ENCODE measurements at regions not wholly inside any gene's neighbourhood (a gene's known extent, or its start where the extent isn't known, plus 50 kb on each side); places are given as distances from the start of the nearest gene placed in this dataset.

DNA sequence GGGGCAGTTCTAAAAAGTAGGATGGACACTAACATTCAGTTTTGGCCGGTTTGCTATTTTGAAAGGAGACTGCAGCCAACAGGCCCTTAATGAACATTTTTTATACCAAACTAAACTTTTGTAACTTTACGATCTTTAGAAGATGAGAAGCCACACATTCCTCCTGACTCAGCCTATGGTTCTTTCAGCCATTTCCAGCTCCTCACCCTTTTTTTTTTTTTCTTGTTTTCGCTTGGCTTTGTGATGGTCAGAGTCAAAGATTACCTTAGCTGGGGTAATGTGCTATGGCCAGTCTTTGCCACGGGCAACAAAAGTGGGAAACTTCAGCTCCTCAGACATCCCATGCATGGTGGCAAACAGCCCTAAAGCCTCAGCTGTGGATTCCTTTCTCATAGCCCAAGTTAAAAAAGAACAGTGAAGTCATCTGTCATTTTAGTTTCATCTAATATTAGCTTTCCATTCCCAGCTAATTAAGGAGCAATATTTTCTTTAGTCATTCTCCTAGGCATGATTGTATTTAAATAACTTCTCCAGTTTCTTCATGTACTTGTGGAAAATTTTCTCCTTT lies 368.7 kb downstream of the MFSD1 start:
- DNase-seq (ENCODE audit: low spot score) = peak; percentile 31

DNA sequence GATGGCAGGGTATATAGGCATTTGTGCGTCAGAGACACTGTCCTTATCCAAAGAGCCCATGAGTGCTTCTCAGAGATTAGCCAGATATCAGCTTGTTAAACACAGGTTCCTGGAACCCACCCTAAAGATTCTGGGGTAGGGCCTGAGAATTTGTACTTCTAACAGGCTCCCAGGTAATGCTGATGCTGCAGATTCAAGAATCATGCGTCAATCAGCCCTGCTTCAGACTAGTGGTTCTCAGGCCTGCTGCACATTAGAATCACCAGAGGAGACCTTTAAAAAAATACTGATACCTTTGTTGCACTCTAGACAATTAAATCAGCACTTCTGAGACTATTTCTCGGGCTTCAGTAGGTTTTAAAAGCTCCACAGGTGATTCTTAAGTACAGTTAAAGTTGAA lies 369.5 kb downstream of the MFSD1 start:
- DNase-seq (ENCODE audit: low spot score) = no peak

DNA sequence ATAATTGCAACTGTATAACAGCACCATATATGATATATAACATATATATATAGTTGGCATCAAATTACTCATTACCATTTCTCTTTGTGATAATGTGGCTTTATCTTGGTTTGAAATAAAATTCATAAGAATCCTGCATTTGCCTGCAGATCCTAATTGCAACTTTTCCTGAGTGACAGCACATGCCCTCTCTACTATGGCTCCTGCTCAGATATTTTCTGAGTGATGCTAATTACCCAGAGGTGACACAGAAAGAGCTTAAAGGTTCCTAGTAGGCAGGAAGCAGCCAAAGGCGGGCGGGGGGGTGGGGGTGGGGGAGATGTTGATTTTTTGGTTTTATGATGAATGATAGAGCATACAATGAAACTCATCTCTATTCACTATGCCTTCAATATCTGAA lies 370.6 kb downstream of the MFSD1 start:
- DNase-seq (ENCODE audit: low spot score) = no peak

DNA sequence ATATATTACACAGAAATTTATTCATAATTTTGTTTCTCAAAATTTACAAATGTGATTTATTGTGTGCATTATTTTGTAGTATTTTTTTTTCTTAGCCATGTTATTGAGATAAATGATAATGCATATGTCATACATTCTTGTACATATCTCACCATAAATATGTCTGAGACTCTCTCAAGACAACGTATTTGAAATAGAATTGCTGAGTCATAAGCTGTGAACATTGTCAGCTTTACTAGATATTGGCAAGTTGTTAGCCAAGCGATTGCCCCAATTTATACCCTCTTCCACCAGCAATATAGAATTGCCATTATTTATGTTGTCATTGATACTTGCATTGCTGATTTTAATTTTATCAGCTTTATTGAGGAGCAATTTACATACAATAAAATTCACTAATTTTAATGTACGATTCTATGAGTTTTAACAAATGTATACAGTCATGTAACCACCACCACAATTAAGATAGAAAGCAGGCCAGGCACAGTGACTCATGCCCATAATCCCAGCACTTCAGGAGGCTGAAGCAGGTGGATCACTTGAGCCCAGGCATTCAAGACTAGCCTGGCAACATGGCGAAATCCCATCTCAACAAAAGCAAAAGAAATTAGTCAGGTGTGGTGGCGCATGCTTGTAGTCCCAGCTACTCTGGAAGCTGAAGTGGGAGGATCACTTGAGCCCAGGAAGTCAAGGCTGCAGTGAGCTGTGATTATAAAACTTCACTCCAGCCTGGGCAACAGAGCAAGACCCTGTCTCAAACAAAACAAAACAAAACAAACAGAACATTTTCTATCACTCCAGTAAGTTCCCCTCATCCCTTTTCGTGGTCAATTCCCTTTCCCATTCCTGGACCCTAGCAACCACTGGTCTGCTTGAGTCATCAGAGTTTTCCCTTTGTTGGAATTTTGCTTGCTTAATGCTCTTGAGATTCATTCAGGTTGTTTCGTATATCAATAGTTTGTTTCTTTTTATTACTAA lies 373.1 kb downstream of the MFSD1 start:
- DNase-seq (ENCODE audit: low spot score) = no peak

DNA sequence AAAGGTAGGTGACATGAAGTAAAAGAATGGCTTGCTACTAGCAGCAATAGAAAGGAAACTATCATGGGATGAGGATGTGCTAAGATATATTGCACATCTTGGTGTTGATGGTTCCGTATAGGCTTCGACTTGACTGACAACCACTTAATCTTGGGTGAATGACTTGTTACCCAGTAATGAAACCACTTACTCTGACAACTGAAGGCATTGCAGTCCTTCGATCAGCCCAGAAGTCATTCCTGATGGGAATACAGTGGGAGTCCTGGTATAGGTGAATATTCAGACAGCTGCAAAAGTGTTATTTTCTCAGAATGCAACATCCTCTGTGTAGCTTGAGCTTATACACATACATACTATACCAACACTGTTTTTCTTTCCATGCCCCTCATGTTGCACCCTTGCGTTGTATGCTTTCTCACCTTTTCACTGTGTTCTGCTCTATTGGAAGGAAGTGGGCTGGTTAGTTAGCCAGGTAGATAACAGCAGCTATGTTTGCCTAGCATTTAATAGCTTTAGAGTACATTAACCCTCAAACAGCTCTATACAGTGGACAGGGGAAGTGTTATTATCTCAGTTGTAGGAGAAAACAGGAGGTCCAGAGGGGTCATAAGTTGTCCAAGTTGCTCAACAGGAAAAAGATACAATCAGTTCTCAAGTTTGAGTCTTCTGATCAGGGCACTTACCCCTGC lies 376.5 kb downstream of the MFSD1 start:
- DNase-seq (ENCODE audit: low spot score) = no peak

DNA sequence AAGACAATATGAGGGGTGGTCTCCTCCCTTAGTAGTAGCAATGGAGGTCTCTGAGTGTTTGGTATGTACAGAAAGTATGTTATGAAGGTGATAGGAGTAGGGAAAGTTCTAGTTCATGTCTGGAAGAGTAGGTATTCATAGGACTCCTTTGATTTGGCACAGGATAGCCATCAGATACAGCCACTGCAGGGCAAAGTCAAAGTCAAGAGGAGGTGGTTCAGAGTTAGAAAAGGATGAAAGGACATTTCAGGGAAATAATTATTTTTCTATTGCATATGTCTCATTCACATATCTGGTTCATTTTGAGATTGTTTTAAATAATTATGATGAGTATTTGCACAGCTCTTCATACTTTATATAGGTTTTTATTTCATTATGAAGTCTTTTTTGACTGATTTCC lies 381.1 kb downstream of the MFSD1 start:
- no peak for DNase-seq (ENCODE audit: low spot score)

DNA sequence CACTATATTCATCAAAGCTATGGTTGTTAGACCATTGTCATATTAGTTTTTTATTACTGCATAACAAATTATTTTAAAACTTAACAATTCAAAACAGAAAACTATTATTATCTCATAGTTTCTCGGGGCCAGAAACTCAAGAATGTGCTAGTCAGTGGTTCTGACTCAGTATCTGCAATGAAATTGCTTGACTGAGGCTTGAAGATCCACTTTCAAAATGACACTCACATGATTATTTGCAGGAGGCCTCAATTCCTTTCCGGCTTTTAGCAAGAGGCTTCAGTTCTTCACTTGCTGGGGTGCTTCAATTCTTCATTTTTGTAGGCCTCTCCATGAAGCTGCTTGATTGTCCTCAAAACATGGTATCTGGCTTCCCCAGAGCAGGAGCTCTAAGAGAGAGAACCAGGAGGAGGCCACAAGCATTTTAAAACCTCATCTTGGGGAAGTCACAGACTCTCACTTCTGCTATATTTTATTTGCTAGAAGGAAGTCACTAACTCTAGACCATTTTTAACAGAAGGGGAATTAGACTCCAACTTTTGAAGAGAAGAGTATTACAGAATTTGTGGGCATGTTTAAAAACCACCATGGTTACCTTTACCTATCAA lies 383.7 kb downstream of the MFSD1 start:
- DNase-seq (ENCODE audit: low spot score) = no peak

DNA sequence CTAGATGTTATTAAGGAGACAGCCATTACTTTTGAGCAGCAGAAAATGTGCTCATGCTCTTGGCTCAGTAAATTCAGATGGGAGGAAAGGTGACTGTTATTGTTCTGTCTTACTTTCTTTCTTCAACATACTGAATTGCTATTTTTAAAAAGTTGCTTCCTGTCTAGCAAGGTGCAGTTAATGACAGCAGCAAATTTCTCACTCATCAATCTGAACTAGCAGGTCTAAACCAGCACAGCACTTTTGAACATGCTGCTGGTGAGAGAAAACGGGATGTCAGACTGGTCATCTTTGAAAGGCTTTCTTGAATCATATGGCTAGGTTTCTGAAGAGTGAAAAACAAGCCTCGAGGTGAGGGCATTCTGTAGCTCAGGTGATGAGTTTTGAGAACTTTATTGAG lies 384.7 kb downstream of the MFSD1 start:
- no peak for DNase-seq (ENCODE audit: low spot score)

DNA sequence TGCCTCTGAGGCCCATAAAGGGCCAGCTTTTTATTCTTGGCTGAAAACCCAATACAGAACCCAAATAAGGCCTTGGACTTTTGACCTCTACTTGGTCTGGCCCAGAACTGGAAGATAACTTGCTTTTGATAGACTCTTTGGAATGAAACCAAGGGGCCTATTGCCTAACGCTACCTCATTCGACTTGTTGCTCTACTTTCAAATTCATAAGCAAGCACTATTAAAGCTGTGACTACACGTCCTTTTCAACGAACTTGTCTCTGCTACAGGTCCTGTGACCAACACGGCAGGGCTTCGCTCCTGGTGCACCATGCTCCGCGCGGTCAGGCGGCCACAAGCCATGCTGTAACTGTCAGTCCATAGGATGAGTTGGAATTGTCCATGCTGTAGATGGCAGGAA lies 385.4 kb downstream of the MFSD1 start:
- DNase-seq (ENCODE audit: low spot score) = no peak

DNA sequence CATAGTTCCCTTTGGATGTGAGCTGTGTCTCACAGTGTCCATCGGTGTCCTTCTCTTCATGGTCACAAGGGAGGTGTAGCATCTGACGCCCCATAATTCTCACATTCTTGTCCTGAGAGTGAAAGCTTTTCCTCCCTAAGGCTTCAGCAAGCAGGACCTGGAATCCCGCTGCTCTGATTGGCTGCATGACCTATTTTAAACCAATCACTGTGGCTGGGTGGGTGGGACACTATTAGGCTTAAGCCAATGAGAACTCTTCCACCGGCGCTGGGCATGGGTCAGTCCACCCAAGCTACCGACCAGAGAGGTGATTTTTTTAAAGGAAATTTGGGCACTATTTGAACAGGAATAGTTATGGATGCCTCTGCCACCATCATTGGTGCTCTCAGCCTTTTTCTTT lies 385.9 kb downstream of the MFSD1 start:
- DNase-seq (ENCODE audit: low spot score) = no peak

DNA sequence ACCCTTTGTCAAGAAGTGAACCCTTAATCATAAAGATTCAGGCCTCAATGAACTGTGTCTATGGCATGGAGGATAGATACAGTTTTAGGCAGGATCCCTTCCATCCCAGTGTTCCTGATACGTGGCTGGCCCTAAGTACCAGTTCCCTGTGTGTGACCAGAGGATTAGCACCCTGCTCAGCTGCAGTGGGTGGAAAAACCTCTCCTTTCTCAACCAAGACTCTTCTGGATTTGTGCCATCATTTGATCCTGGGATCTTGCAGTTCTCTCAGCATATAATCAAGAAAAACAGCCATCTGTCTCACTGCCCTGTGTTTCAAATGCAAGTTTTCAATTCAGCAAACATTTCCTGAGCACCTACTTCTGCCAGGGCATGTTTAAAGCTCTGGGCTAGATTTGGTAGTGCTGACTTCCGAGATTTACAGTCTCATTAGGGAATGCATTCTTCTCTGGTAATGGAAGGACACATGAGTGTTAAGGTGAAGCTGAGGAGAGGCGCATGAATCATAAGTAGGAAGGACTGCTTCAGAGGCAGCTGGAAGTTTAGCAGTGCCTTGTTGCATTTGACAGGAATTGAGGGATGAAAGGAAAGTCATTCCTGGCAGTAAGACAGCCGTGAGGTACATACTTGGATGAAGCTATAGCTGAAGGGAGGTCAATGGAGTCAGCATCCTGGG lies 388.3 kb downstream of the MFSD1 start:
- DNase-seq (ENCODE audit: low spot score) = peak; percentile 17

DNA sequence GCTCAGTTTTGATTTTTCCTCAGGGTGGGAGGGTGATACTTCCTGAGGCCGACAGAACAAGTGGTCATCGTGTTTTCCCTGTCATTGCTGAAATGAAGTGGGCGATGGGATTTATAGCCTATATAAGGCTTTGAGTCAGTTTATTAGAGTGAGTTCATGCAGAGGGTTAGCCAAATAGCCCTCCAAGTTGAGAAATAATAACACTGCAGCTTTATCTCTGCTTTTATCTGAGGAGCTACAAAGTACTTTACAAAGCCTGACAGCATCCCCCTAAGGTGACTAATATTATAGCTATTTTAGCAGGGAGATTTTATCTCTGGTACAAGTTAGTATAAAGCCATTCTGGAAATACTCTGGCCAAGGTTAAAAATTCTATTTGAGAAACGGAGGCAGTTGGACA lies 389.6 kb downstream of the MFSD1 start:
- peak; percentile 20 for DNase-seq (ENCODE audit: low spot score)

DNA sequence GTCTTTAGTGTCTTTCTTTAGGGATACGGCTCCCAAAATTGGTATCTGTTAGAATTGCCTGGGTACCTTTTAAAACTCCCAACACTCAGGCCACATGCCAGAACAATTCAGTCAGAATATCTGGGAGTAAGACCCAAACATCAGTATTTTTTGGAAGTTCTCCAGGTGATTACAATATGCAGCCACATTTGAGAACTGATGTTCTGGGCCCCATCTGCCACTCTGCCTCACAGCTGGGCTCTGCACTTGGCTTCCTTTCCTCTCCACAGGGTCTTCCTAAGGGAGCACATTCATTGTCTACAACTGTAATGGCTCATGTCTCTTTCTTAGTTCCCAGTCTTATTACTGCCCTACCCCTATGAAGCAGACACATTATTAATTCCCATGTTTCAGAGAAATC lies 394.5 kb downstream of the MFSD1 start:
- no peak for DNase-seq (ENCODE audit: low spot score)

DNA sequence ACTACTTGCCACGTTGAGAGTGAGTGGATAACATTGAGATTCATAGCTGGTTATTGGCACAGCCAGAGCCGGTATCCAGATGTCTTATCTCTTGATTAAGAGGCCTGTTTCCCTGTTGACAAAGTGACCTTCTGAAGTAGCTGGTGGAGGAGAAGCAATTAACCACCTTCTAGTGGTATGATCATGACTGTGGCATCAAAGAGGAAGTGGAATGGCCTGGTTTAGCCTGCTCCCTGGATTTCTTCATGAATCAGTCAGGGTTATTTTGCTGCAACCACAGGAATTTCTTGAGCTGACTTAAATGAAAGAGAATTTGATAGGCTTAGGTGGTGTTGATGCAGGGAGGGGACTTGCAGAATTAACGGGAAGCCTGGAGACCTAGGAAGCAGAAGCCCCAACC lies 398.3 kb downstream of the MFSD1 start:
- peak; percentile 76 for DNase-seq (ENCODE audit: low spot score)

DNA sequence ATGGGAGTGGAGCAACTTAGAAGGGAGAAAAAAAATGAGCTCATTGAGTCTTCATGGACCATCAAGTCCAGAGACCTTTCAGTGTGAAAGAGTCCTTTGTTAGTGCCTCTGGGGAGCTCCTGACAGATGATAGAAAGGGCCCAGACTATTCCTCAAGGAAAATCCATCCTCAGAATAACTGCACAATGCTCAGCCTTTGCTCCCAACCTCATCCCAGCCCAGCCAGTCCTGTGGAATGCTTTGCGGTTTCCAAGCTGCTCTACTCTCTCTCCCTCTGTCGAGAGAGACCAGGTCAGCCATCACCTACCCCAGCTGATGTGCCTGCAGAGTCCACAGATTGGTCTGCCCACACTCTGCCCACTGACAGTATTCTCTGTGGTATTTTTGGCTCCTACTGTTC lies 406.2 kb downstream of the MFSD1 start:
- peak; percentile 6 for DNase-seq (ENCODE audit: low spot score)

DNA sequence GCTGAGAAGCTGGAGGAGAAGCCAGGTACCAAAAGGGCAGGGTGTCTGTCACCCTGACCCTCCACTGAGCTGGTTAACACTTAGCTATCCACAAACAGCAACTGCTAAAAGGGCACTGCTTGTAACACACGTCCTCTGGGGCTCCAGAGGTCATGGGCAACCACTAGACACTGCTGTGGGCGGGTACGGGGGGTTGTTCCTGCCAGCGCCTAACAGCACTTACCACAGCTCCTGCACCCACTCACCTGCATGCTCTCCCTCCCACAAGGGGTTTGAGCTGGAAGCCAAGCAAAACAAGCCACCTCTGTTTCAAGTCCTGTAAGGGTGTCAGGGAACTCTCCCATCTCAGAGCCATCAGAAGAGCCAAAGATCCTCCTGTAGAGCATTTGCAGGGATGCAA lies 407.6 kb downstream of the MFSD1 start:
- no peak for DNase-seq (ENCODE audit: low spot score)

DNA sequence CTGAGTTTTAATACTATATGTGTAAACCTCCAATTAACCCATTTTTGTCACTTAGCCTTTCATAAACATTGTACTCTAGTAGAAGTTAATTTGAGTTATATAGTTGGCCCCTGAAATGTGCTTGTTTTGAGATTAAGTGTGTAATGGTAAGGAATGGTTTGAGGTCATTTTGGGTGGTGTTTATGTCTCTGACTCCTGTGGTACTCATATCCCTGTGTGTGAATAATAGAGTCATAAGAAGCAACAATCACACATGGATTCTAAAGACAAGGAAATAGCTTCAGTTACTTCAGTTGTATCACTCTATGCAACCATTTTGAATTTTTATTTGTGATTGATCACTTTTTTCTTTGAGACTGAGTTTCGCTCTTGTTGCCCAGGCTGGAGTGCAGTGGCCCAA lies 408.5 kb downstream of the MFSD1 start:
- DNase-seq (ENCODE audit: low spot score) = no peak

DNA sequence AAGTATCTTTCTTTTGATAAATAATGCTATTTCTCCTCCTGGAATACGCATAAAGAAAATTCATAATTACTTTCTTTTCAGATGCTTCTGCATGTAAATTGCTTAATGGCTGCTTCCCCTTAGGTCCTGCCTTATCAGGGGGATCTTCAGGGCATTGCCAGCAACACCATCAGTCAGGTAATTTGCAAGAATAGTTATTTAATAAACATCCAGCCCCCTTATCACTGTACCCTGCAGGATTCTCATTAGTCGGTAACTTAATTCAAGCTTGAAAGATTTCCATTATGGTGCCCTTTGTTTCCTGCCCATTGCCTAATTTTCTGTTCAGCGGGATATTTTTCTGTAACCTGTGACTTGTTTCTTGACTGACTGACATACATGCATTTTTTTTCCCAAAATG lies 414.5 kb downstream of the MFSD1 start:
- no peak for DNase-seq (ENCODE audit: low spot score)

DNA sequence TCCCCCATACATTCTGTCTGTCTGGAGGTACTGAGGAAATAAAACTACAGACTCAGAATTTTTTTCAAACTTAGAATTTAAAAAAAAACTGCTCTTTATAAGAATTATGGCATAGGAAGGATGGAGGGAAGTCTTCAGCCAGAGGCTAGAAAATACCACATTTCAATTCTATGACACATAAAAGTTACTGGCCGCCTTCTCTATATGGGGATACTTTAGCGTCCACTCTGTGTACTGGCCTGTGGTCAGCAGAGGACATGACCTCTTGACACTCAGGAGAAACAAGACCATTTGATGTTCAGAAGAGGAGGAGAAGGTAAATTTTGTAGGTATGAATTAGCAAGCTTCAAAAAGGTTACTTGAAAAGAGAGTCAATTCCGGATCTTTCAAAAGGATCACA lies 417.4 kb downstream of the MFSD1 start:
- no peak for DNase-seq (ENCODE audit: low spot score)

DNA sequence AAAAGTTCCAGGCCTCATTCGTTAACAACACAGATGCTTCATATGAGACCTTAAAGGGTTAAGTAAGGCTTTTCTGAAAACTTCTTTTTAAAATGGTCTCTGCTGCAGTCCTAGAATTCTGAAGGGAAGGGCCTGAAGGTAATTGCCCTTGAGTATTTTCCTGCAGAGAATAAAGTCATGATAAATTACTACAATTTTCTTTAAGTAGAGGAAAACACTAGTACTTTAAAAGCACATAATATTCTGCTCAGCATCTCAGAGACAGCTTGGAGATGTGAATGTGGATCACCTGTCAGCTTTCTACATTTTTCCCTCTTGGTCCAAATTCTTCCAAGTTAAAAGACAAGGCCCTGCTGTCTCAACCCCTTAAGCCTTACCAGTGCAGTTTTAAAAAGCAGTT lies 419.5 kb downstream of the MFSD1 start:
- DNase-seq (ENCODE audit: low spot score) = no peak

DNA sequence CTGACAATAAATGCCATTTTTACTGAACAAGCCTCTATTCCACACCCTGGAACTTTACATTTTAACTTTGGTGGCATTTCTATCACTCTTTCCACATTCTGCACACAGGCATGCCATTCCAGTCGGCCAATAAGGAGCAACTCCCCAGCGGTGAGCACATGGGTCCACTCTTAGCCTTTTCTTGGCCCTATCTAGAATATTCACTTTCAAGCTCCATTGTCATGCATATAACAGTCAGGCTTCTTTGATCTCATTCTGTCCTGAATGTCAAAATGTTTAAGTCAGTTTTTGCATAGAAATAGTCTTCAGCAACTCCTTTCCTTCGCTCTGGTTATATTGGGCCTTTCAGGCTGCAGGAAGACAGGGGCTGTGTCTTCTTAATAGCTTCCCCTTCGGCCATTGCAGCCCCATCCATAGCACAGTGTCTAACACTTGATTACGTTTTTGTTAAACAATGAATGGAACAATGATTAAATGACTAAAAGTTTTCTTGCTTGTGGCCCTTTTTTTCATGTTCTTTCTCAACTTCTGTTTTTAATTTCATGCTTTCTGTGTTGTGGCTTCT lies 427.3 kb downstream of the MFSD1 start:
- DNase-seq (ENCODE audit: low spot score) = no peak

DNA sequence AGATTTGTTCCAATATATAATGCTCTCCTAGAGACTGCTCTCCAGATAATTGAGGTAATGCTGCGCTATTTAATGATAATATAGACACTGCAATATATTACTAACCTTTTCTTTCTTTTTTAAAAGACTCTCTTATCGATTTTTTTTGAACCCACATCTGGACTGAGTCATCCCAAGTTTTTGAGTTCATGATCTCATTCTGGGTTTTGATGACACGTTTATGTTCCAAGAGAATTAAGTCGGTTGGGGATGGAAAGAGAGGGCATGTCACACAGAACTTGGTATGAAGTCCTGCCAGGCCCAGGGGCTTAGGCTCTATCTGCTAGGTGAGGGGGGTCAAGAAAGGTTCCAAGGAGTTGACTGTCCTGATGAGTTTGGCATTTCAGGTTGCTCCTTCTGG lies 431.1 kb downstream of the MFSD1 start:
- no peak for DNase-seq (ENCODE audit: low spot score)

All from AG08395 (cell line).